ENCODE measurements at regions not wholly inside any gene's neighbourhood (a gene's known extent, or its start where the extent isn't known, plus 50 kb on each side); places are given as distances from the start of the nearest gene placed in this dataset.

DNA sequence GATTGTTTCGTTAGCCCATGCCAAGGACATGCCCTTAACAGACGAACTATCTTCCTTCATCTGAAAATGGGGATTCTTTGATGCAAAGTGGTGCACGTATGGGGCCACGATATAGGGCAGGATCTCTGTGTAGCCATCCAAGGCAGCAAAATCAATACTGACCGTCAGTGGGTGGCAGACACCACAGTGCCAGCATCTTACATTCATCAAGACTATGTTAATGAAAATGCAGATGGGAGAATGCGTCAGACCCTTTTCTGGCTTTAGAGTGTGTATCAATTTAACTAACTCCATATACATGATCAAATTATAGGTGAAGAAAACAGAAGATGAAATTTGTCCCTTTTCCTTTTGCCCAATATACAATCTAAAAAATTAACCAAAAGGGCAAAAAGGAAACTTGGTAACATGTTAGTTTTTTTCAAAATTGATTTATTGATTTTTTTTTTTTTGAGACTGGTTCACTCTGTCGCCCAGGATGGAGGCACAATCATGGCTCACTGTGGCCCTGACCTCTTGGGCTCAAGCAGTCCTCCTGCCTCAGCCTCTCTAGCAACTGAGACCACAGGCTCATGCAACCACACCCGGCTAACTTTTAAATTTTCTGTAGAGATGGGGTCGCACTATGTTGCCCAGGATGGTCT lies 169.2 kb upstream of the SPRY4 start:
- TF ChIP-seq, protein P1, sequence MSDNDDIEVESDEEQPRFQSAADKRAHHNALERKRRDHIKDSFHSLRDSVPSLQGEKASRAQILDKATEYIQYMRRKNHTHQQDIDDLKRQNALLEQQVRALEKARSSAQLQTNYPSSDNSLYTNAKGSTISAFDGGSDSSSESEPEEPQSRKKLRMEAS (IDR thresholded peaks at IDR 0.05; ENCODE audit: insufficient read depth, insufficient read length): no peak
- TF ChIP-seq, protein P2, sequence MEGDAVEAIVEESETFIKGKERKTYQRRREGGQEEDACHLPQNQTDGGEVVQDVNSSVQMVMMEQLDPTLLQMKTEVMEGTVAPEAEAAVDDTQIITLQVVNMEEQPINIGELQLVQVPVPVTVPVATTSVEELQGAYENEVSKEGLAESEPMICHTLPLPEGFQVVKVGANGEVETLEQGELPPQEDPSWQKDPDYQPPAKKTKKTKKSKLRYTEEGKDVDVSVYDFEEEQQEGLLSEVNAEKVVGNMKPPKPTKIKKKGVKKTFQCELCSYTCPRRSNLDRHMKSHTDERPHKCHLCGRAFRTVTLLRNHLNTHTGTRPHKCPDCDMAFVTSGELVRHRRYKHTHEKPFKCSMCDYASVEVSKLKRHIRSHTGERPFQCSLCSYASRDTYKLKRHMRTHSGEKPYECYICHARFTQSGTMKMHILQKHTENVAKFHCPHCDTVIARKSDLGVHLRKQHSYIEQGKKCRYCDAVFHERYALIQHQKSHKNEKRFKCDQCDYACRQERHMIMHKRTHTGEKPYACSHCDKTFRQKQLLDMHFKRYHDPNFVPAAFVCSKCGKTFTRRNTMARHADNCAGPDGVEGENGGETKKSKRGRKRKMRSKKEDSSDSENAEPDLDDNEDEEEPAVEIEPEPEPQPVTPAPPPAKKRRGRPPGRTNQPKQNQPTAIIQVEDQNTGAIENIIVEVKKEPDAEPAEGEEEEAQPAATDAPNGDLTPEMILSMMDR (IDR thresholded peaks at IDR 0.05; ENCODE audit: extremely low read depth in 1 of 2, insufficient read depth in 1 of 2, low read depth in 1 of 2, low read length in 2 of 2): no peak
